Left lung (tissue), 4 donors: ENCODE measurements at regions not wholly inside any gene's neighbourhood (a gene's known extent, or its start where the extent isn't known, plus 50 kb on each side); places are given as distances from the start of the nearest gene placed in this dataset.

Experiments used
- ATAC-seq: fragments of 200-7000 bp; cut with Tn5 transposase; one replicate; pipeline ENCODE4 v1.9.1; 2020; ENCODE audit warnings: moderate library complexity
- DNase-seq, 4 donors: peaks; one replicate each; pipeline ENCODE4 v3.0.0-alpha.2; 2013 to 2020
- H3K27ac ChIP-seq, 2 donors: fragments of 200-600 bp; sonication (generic) in 1 of 2; one replicate each; pipeline versions ENCODE4 v1.5.0 to v1.8.0; 2020 to 2021
- H3K27me3 ChIP-seq, 2 donors: fragments of 200-600 bp; sonication (generic) in 1 of 2; one replicate each; pipeline versions ENCODE4 v1.5.0 to v1.8.0; 2020 to 2021
- H3K36me3 ChIP-seq, 2 donors: fragments of 200-600 bp; sonication (generic) in 1 of 2; one replicate each; pipeline versions ENCODE4 v1.5.0 to v1.8.0; 2020 to 2021
- H3K4me1 ChIP-seq, 2 donors: fragments of 200-600 bp; one replicate each; pipeline ENCODE4 v1.8.0; 2021
- H3K4me3 ChIP-seq, 2 donors: fragments of 200-600 bp; sonication (generic) in 1 of 2; one replicate each; pipeline versions ENCODE4 v1.5.0 to v1.8.0; 2020 to 2021; ENCODE audit warnings: mild to moderate bottlenecking in 1 of 2
- H3K9me3 ChIP-seq, 2 donors: fragments of 200-600 bp; sonication (generic) in 1 of 2; one replicate each; pipeline versions ENCODE4 v1.5.0 to v1.8.0; 2020 to 2021
- CTCF ChIP-seq, 2 donors: fragments of 200-600 bp; sonication (generic) in 1 of 2; IDR thresholded peaks; one replicate each; pipeline versions ENCODE4 v1.5.0 to v1.8.0; 2021; ENCODE audit warnings: antibody characterized with exemption in 2 of 2
- intact Hi-C, 2 donors: fragments of 100-400 bp; cut with DNase I; formaldehyde crosslinking; loops; one replicate each; pipeline versions ENCODE4 v1.11.2 to v1.14.2; 2022
- donor health status: DM: no; HTN: yes; CAD: no.
- donor health status: DM: no; HTN: no; CAD: no.

GRCh38 chr1:188372821-188373220 is 1544.1 kb downstream of the PLA2G4A start:
- no peak overlapping the region for H3K27ac ChIP-seq
- no peak for TF ChIP-seq CTCF (IDR thresholded peaks at IDR 0.05)
- H3K36me3 ChIP-seq: no peaks in the 10 kb centered on the region
- ATAC-seq (no peak), DNase-seq (no peak)
- no peaks in the 10 kb centered on the region for H3K4me1 ChIP-seq
- intact Hi-C loops: no loop called here
- no peak overlapping the region for H3K4me3 ChIP-seq
- H3K9me3 ChIP-seq: no peaks in the 10 kb centered on the region
- no peaks in the 10 kb centered on the region for H3K27me3 ChIP-seq

- Histone ChIP-seq H3K36me3 (no peaks in the 10 kb centered on the region), H3K9me3 (peaks cover 3% of the 10 kb centered on the region in 2 donors), H3K27ac (no peak overlapping the region), H3K4me1 (no peaks in the 10 kb centered on the region), H3K27me3 (no peaks in the 10 kb centered on the region), H3K4me3 (no peak overlapping the region)
- intact Hi-C loops: no loop called here
- ATAC-seq (no peak), DNase-seq (no peak)
- TF ChIP-seq CTCF (IDR thresholded peaks at IDR 0.05): no peak
Measured at GRCh38 chr1:188382851-188383250, 1554.1 kb downstream of the PLA2G4A start.

GRCh38 chr1:188386161-188386560 is 1557.4 kb downstream of the PLA2G4A start:
- H3K27me3 ChIP-seq: no peaks in the 10 kb centered on the region
- TF ChIP-seq CTCF (IDR thresholded peaks at IDR 0.05): no peak
- ATAC-seq (no peak), DNase-seq (no peak)
- H3K36me3 ChIP-seq: no peaks in the 10 kb centered on the region
- H3K27ac ChIP-seq: no peak overlapping the region
- intact Hi-C loops: no loop called here
- no peak overlapping the region for H3K4me3 ChIP-seq
- peaks cover 0 to 3% of the 10 kb centered on the region in 2 donors for H3K9me3 ChIP-seq
- no peaks in the 10 kb centered on the region for H3K4me1 ChIP-seq

DNA sequence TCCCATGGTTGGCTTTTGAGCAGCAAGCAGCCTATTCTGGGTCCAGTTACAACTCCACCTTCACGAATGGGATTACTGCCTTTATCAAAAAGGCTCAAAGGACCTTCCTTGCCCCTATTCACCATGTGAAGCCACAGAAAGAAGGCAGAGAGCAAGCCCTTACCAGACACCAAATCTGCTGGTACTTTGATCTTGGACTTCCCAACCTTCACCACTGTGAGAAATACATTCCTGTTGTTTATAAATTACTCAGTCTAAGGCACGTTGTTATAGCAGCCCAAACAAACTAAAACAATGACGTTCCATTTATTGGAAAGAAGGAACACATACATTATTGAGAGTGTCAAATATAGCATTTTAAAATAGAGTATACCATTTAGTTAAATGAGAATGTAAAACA is 1557.9 kb downstream of the PLA2G4A start:
- no peak for TF ChIP-seq CTCF (IDR thresholded peaks at IDR 0.05)
- Histone ChIP-seq H3K9me3 (peaks cover 0 to 3% of the 10 kb centered on the region in 2 donors), H3K27ac (no peak overlapping the region), H3K4me3 (no peak overlapping the region), H3K36me3 (no peaks in the 10 kb centered on the region), H3K4me1 (no peaks in the 10 kb centered on the region), H3K27me3 (no peaks in the 10 kb centered on the region)
- intact Hi-C loops: no loop called here
- DNase-seq: no peak
- ATAC-seq: no peak

DNA sequence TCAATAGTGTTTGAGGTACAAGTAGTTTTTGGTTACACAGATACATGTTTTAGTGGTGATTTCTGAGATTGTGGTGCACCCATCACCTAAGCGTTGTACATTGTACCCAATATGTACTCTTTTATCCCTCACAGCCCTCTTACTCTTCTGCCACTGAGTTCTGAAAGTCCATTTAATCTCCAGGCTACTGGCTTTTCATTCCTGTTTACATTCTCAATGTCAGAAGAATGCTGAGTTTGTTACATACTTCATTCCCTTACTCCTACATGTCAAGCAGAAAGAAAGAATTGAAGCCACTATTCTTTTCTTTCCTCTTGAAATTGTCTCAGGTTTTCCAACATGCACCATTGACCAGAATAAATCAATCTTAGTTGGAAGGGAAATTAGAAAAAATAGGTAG is 1565.9 kb downstream of the PLA2G4A start:
- H3K4me1 ChIP-seq: no peaks in the 10 kb centered on the region
- DNase-seq (no peak), ATAC-seq (no peak)
- peaks cover 0 to 10% of the 10 kb centered on the region in 2 donors for H3K9me3 ChIP-seq
- H3K27me3 ChIP-seq: no peaks in the 10 kb centered on the region
- no peaks in the 10 kb centered on the region for H3K36me3 ChIP-seq
- no peak overlapping the region for H3K27ac ChIP-seq
- intact Hi-C loops: no loop called here
- H3K4me3 ChIP-seq: no peak overlapping the region
- TF ChIP-seq CTCF (IDR thresholded peaks at IDR 0.05): no peak
